HG03064 (cell line): ENCODE measurements at regions not wholly inside any gene's neighbourhood (a gene's known extent, or its start where the extent isn't known, plus 50 kb on each side); places are given as distances from the start of the nearest gene placed in this dataset.

Experiments used
- ATAC-seq: cut with Tn5 transposase; IDR thresholded peaks from one replicate; pipeline ENCODE4 v1.9.1; 2021; ENCODE audit warnings: low read depth; ENCODE audit not compliant: unreplicated experiment

- ATAC-seq = no peak
Observed at GRCh38 chr5:4533457-4534105, 606.5 kb upstream of the ADAMTS16 start.

DNA sequence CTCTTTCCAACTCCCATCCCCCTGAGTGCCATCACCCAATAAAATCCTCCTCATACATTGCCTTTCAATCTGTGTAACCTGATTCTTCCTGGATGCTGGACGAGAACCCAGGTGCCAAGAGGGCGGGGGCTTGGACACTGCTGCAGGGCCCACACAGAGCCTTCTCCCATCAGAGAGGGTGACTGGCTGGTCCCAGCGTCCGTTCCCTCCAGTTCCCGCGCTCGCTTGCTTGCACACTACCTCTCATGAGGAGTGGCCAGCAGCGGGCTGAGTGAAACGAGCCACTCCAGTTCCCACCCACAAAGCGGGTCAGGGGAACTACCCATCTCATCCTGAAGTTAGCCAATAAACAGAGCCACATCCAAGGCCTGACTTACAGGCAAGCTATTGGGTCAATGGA, 602.6 kb upstream of the ADAMTS16 start:
- ATAC-seq = no peak

DNA sequence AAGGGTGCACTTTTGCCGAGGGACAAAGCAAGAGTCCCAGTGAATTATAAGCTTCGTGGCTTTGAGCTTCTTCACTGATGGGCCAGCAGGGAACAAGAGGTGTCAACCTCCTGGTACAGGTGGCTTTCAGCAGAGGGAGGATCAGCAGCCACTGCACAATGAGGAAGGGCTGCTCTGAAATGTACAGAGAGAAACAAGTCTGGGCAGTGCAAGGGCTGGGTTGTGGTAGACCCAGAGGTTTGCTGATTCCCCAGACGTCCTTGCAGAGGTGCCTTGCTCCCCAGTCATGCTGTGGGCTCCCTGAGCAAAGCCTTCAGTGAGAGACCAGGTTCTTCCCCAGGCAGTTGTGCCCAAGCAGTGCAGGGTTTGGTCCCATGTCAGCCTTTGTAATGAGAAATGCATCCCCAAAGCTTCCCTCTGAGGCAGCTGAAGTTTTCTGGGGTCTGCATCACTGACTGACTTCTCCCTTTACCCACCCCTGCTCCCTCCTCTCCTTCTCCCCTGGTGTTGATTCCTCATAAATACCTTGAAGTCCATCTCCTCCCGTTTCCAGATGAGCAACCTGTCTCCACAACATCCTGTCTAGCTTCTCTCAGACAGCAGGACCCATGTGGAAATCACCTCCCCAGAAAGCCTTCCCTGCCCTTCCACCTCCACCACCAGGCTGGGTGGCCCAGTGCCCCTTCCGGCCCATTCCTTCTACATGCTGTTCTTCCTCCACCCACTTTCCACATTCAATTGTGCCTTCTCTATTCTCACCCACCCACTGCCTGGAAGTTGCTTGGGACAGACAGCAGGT, 599.6 kb upstream of the ADAMTS16 start:
- no peak for ATAC-seq

GRCh38 chr5:4541334-4541733, 598.8 kb upstream of the ADAMTS16 start:
- no peak for ATAC-seq

GRCh38 chr5:4542145-4542778, 597.9 kb upstream of the ADAMTS16 start:
- no peak for ATAC-seq

DNA sequence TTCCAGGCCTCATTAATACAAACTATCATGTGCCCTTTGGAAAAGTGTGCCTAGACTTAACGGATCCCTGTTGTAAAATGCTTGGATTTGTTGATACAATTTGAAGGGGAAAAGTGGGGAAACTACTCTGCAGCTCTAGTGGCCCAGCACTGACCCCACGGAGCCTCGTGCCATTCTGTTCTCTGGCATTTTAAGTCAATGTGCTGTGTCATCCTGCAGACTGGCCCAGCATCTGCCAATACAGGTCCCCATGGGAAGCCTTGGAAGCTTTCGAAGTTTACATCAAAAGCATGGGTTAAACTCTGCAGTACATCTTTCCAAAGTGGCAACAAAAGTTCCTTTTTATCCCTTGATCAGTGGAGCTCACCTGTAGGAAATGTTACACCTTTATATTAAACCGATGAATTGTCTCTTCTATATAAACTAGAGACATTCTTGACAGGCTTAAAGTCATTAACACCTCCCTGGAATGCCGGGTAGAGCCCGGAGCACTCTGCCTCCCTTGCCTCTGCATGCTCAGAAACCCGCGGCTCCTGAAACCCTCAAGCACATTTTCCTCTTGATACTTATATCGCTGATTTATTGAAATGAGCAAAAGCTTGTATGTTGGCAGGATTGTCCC, 596.0 kb upstream of the ADAMTS16 start:
- ATAC-seq = no peak

GRCh38 chr5:4547547-4547946, 592.6 kb upstream of the ADAMTS16 start:
- ATAC-seq = no peak

DNA sequence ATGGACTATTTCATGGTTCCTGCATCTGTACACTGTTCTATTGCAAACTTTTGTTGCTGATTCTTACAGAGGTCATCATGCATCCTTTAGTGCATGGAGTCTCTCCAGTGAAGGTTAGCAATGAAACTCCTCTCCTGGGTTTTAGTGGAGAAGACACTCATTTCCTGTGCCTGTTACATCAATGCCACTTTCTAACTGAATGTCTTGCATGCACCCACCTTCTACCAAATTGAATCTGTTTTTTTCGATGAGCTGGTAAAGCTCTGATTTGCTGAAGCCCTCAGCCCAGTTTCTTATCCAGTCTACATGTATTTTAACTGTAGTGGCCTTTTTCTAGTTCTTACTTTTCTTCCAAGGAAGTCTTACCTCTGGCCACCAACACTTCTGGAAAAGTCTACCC, 591.8 kb upstream of the ADAMTS16 start:
- ATAC-seq = no peak

DNA sequence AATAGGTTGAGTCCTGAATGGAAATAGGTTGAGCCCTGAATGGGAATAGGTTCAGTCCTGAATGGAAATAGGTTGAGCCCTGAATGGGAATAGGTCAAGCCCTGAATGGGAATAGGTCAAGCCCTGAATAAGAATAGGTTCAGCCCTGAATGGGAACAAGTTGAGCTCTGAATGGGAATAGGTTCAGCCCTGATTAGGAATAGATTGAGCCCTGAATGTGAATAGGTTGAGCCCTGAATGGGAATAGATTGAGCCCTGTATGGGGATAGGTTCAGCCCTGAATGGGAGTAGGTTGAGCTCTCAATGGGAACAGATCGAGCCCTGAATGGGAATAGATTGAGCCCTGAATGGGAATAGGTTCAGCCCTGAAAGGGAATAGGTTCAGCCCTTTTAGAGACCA, 590.8 kb upstream of the ADAMTS16 start:
- ATAC-seq = no peak

GRCh38 chr5:4551034-4551433, 589.1 kb upstream of the ADAMTS16 start:
- ATAC-seq = no peak

DNA sequence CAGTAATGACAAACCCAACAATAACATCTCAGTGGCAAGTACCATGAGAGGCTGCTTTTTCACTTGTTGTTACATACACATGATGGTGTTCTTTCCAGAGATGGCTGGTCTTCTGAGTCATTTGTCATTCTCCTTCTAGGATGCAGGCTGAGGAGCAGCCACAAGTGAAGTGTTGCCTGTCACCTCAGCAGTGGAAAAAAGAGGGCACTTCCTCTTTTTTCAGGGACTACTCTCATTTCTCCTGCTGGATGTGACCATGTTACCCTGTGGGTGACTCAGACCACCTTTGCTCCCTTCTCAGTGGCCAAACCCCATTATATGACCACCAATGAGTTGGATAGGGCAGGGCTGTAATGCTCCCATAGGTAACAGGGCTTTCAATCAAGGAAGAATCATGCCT, 587.0 kb upstream of the ADAMTS16 start:
- ATAC-seq = no peak

- no peak for ATAC-seq
Observed at GRCh38 chr5:4553978-4554377, 586.2 kb upstream of the ADAMTS16 start.

- no peak for ATAC-seq
Observed at GRCh38 chr5:4555725-4556285, 584.3 kb upstream of the ADAMTS16 start.

GRCh38 chr5:4561403-4561802, 578.7 kb upstream of the ADAMTS16 start:
- no peak for ATAC-seq

- no peak for ATAC-seq
Observed at GRCh38 chr5:4563400-4563799, 576.7 kb upstream of the ADAMTS16 start.

GRCh38 chr5:4570047-4570995, 569.8 kb upstream of the ADAMTS16 start:
- ATAC-seq = no peak

DNA sequence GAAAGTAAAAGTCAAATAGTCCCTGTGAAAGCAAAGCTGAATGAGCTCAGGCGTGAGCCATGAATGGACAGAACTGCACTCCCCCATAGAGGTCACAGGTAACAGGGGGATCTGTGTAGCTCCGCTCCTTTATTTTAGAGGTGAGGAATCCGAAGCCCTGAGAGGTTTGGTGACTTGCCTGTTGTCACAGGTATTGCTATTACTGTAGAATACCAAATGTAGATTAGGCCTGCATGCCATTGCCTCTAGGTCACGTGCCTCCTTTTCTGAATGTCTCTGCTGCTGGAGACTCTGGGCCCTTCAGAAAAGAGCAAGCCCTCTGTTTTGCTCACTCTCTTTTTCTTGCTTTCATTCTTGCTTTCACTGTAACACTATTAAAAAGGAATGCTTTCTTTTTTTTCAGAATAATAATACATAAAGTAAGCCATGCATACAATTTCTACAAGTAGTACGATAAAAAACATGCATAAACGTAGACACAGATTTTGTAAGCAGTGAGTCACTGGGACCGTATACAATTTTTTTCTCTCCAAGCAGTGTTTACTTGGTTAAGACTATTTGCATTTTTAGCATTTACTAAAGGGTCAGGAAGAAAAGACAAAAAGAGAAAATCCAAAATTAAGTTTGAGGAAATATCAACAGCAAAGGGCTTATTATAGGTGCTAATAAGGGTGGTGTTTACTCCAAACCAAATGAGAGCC, 568.7 kb upstream of the ADAMTS16 start:
- ATAC-seq = no peak

GRCh38 chr5:4572311-4573100, 567.6 kb upstream of the ADAMTS16 start:
- ATAC-seq = no peak

- ATAC-seq = no peak
Observed at GRCh38 chr5:4575608-4576007, 564.5 kb upstream of the ADAMTS16 start.
